ENCODE measurements at regions not wholly inside any gene's neighbourhood (a gene's known extent, or its start where the extent isn't known, plus 50 kb on each side); places are given as distances from the start of the nearest gene placed in this dataset.

DNA sequence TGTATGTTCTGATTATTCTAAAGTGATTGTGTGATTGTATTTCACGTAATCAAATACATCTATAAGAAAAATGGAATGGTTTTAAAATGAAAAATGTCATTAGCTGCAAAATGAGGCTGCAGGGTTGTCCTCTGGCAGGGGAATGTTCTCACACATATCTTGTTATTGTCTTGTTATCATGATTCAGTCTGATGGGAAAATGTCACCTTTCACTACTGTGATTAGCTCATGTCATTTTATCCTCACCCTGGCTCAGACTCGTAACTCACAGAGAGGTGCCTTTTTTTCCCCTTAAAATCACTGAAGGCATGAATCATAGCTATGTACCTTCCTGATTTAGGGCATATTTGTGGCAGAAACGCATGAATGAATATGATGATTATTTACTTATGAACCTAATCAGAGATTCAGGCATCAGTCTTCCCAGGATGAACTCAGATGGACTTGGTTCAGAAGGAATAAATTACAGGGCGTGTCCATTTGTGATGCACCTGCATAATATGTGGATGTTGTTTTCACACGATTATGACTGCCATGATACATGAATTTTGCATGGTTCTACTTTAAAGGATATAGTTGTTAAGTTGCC is 1339.2 kb downstream of the AACS start:
- Histone ChIP-seq H3K27me3 (ENCODE audit: insufficient read depth, low read length) (no peaks in the 10 kb centered on the region), H3K4me3 (ENCODE audit: low read length) (no peak overlapping the region), H3K9me3 (ENCODE audit: low read length) (no peaks in the 10 kb centered on the region), H3K36me3 (ENCODE audit: insufficient read depth, low read length) (no peaks in the 10 kb centered on the region), H2AFZ (ENCODE audit: low read depth, low read length) (no peak overlapping the region), H3K4me1 (ENCODE audit: insufficient read depth, low read length) (no peaks in the 10 kb centered on the region)

DNA sequence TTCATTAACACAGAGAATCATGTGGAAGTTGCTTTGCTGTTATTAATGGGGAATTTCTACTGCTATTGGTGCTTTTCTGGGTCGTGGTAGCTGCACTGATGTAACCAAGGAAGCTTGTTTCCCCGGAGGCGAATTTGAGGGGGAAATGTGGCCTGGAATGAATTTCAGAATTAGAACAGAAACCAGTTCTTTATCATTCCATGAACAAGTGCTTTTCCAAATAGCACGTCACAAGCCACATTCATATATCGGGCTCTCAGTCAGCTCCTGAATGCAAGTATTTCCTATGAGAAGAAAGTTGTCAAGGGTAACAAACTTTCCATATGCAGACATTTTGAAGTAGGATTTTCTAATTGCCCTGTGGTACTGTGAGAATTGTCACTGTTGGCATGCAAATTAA is 1353.2 kb downstream of the AACS start:
- Histone ChIP-seq H3K27me3 (ENCODE audit: insufficient read depth, low read length) (no peaks in the 10 kb centered on the region), H2AFZ (ENCODE audit: low read depth, low read length) (no peak overlapping the region), H3K4me3 (ENCODE audit: low read length) (no peak overlapping the region), H3K36me3 (ENCODE audit: insufficient read depth, low read length) (no peaks in the 10 kb centered on the region), H3K9me3 (ENCODE audit: low read length) (no peaks in the 10 kb centered on the region), H3K4me1 (ENCODE audit: insufficient read depth, low read length) (no peaks in the 10 kb centered on the region)

GRCh38 chr12:126419131-126419530 is 1353.9 kb downstream of the AACS start:
- Histone ChIP-seq H3K4me3 (ENCODE audit: low read length) (no peak overlapping the region), H2AFZ (ENCODE audit: low read depth, low read length) (no peak overlapping the region), H3K36me3 (ENCODE audit: insufficient read depth, low read length) (no peaks in the 10 kb centered on the region), H3K27me3 (ENCODE audit: insufficient read depth, low read length) (no peaks in the 10 kb centered on the region), H3K4me1 (ENCODE audit: insufficient read depth, low read length) (no peaks in the 10 kb centered on the region), H3K9me3 (ENCODE audit: low read length) (no peaks in the 10 kb centered on the region)

DNA sequence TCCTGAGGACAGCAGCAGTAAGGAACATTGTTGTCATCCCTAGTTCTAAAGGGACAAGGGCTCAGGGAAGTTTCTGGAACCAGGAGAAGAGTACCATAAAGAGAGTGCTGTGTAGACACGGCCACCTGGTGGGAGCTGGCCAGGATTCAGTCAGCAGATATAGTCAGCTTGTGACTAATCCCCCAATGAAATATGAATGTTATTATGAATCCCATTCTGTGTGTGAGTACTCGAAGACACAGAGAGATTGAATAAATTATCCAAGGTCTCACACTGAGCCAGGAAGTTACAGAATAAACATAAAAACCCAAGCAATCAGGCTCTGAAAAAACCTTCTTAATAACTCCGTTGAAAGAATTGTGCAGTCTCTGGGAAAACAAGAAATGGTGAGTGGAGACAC is 1359.5 kb downstream of the AACS start:
- Histone ChIP-seq H3K27me3 (ENCODE audit: insufficient read depth, low read length) (no peaks in the 10 kb centered on the region), H2AFZ (ENCODE audit: low read depth, low read length) (no peak overlapping the region), H3K4me3 (ENCODE audit: low read length) (no peak overlapping the region), H3K9me3 (ENCODE audit: low read length) (no peaks in the 10 kb centered on the region), H3K4me1 (ENCODE audit: insufficient read depth, low read length) (no peaks in the 10 kb centered on the region), H3K36me3 (ENCODE audit: insufficient read depth, low read length) (no peaks in the 10 kb centered on the region)

- Histone ChIP-seq H2AFZ (ENCODE audit: low read depth, low read length) (no peak overlapping the region), H3K36me3 (ENCODE audit: insufficient read depth, low read length) (no peaks in the 10 kb centered on the region), H3K9me3 (ENCODE audit: low read length) (no peaks in the 10 kb centered on the region), H3K4me3 (ENCODE audit: low read length) (no peak overlapping the region), H3K4me1 (ENCODE audit: insufficient read depth, low read length) (no peaks in the 10 kb centered on the region), H3K27me3 (ENCODE audit: insufficient read depth, low read length) (no peaks in the 10 kb centered on the region)
Observed at GRCh38 chr12:126425264-126425663, 1360.0 kb downstream of the AACS start.

DNA sequence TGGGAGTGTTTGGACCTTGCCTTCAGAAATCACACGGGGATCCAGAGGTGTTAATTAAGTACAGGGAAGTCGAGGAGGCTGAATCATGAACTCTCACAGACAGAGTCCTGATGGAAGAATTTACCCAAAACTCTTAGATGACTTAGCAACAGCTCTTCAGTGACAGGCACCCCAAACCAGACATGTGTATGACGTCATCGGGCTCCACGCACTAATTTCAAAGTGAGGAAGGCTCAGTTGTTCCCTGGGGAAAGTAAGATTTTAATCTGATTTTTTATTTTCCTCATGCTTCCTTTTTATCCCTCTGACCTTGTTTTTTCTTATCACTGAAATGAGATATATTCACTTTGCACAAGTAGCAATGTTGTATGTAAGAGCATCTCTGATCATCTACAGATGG is 1363.5 kb downstream of the AACS start:
- Histone ChIP-seq H3K9me3 (ENCODE audit: low read length) (no peaks in the 10 kb centered on the region), H3K36me3 (ENCODE audit: insufficient read depth, low read length) (no peaks in the 10 kb centered on the region), H3K4me3 (ENCODE audit: low read length) (no peak overlapping the region), H2AFZ (ENCODE audit: low read depth, low read length) (no peak overlapping the region), H3K4me1 (ENCODE audit: insufficient read depth, low read length) (no peaks in the 10 kb centered on the region), H3K27me3 (ENCODE audit: insufficient read depth, low read length) (no peaks in the 10 kb centered on the region)

DNA sequence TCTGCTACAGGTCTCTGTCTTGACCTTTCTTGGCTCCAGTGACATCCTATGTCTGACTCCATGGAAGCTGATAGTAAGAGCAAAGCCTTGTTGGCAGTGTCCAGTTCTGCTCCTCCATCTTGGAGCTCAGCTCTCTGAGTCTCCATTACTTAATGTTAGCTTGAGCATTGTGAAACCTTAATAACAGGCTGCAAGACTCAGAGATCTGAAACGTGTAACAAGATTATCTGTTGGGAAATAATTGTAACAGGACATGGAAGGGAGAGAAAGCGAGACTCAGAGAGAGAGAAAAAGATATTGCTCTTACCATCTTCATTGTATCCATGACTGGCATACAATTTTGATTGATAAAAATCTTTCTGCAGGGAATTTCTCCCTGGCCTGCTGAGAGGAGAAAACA is 1365.7 kb downstream of the AACS start:
- no peaks in the 10 kb centered on the region for H3K4me1 ChIP-seq (ENCODE audit: insufficient read depth, low read length)
- H3K36me3 ChIP-seq (ENCODE audit: insufficient read depth, low read length) = no peaks in the 10 kb centered on the region
- H3K4me3 ChIP-seq (ENCODE audit: low read length) = no peak overlapping the region
- H3K9me3 ChIP-seq (ENCODE audit: low read length) = no peaks in the 10 kb centered on the region
- H2AFZ ChIP-seq (ENCODE audit: low read depth, low read length) = no peak overlapping the region
- no peaks in the 10 kb centered on the region for H3K27me3 ChIP-seq (ENCODE audit: insufficient read depth, low read length)

GRCh38 chr12:126431767-126432166 is 1366.5 kb downstream of the AACS start:
- H2AFZ ChIP-seq (ENCODE audit: low read depth, low read length) = no peak overlapping the region
- H3K4me3 ChIP-seq (ENCODE audit: low read length) = no peak overlapping the region
- H3K27me3 ChIP-seq (ENCODE audit: insufficient read depth, low read length) = no peaks in the 10 kb centered on the region
- H3K36me3 ChIP-seq (ENCODE audit: insufficient read depth, low read length) = no peaks in the 10 kb centered on the region
- no peaks in the 10 kb centered on the region for H3K4me1 ChIP-seq (ENCODE audit: insufficient read depth, low read length)
- no peaks in the 10 kb centered on the region for H3K9me3 ChIP-seq (ENCODE audit: low read length)

DNA sequence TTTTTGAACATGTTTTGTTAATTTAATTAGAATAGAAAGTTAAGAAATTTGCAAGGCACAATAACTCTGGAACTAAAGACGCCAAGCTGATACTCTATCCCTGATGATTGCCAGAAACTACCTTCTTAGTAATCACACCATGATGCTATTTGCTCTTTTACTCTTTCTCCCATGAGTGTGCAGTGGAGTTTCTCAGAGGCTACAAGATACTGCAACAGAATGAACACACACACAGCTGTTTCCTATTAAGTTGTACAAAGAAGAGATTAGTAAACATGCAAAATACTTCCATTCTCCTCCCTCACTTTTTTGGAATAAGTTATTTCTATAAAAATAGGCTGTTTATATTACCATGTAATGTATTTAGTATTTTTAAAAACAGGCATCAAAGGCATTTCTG is 1367.5 kb downstream of the AACS start:
- H3K27me3 ChIP-seq (ENCODE audit: insufficient read depth, low read length) = no peaks in the 10 kb centered on the region
- no peaks in the 10 kb centered on the region for H3K9me3 ChIP-seq (ENCODE audit: low read length)
- H3K4me3 ChIP-seq (ENCODE audit: low read length) = no peak overlapping the region
- H2AFZ ChIP-seq (ENCODE audit: low read depth, low read length) = no peak overlapping the region
- no peaks in the 10 kb centered on the region for H3K36me3 ChIP-seq (ENCODE audit: insufficient read depth, low read length)
- no peaks in the 10 kb centered on the region for H3K4me1 ChIP-seq (ENCODE audit: insufficient read depth, low read length)

GRCh38 chr12:126434412-126434985 is 1369.3 kb downstream of the AACS start:
- H3K9me3 ChIP-seq (ENCODE audit: low read length) = no peaks in the 10 kb centered on the region
- no peak overlapping the region for H2AFZ ChIP-seq (ENCODE audit: low read depth, low read length)
- H3K27me3 ChIP-seq (ENCODE audit: insufficient read depth, low read length) = no peaks in the 10 kb centered on the region
- H3K4me1 ChIP-seq (ENCODE audit: insufficient read depth, low read length) = no peaks in the 10 kb centered on the region
- H3K4me3 ChIP-seq (ENCODE audit: low read length) = no peak overlapping the region
- H3K36me3 ChIP-seq (ENCODE audit: insufficient read depth, low read length) = no peaks in the 10 kb centered on the region

- Histone ChIP-seq H3K27me3 (ENCODE audit: insufficient read depth, low read length) (no peaks in the 10 kb centered on the region), H3K4me3 (ENCODE audit: low read length) (no peak overlapping the region), H2AFZ (ENCODE audit: low read depth, low read length) (no peak overlapping the region), H3K9me3 (ENCODE audit: low read length) (no peaks in the 10 kb centered on the region), H3K4me1 (ENCODE audit: insufficient read depth, low read length) (no peaks in the 10 kb centered on the region), H3K36me3 (ENCODE audit: insufficient read depth, low read length) (no peaks in the 10 kb centered on the region)
Observed at GRCh38 chr12:126436041-126436440, 1370.8 kb downstream of the AACS start.

GRCh38 chr12:126437934-126438333 is 1372.7 kb downstream of the AACS start:
- H2AFZ ChIP-seq (ENCODE audit: low read depth, low read length) = no peak overlapping the region
- no peaks in the 10 kb centered on the region for H3K36me3 ChIP-seq (ENCODE audit: insufficient read depth, low read length)
- no peaks in the 10 kb centered on the region for H3K4me1 ChIP-seq (ENCODE audit: insufficient read depth, low read length)
- H3K27me3 ChIP-seq (ENCODE audit: insufficient read depth, low read length) = no peaks in the 10 kb centered on the region
- no peaks in the 10 kb centered on the region for H3K9me3 ChIP-seq (ENCODE audit: low read length)
- H3K4me3 ChIP-seq (ENCODE audit: low read length) = no peak overlapping the region

DNA sequence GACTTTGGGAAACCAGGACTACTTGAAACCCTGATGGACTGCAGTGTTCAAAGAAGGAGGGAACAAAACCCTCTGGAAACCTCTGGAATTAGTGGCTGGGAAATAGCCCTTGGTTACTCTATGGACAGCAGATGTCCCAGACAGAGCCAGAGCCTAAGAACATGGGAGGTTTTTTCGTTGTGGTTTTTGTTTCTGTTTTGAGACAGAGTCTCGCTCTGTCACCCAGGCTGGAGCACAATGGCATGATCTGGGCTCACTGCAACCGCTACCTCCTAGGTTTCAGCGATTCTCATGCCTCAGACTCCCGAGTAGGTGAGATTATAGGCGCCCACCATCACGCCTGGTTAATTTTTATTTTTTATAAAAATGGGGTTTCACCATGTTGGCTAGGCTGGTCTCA is 1378.7 kb downstream of the AACS start:
- Histone ChIP-seq H3K4me1 (ENCODE audit: insufficient read depth, low read length) (no peaks in the 10 kb centered on the region), H3K36me3 (ENCODE audit: insufficient read depth, low read length) (no peaks in the 10 kb centered on the region), H3K4me3 (ENCODE audit: low read length) (no peak overlapping the region), H2AFZ (ENCODE audit: low read depth, low read length) (no peak overlapping the region), H3K27me3 (ENCODE audit: insufficient read depth, low read length) (no peaks in the 10 kb centered on the region), H3K9me3 (ENCODE audit: low read length) (no peaks in the 10 kb centered on the region)

DNA sequence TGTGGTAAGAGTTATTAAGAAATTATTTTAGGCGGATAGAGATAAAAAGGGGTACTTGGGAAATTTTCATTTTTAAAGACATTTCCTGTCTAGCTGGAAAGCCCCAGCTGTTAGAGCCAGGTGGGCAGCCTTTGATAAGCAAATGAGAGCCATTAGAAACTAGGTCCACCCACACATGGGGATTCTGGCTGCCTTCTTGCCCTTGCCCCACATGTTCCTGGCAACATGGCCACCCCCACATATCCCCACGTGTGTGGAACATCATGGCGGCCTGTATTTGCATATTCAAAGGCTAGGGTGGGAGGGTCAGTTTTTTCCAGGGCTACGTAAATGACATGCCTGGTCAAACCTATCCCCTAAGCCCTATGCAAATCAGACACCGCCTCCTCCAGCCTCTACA is 1382.1 kb downstream of the AACS start:
- Histone ChIP-seq H3K9me3 (ENCODE audit: low read length) (no peaks in the 10 kb centered on the region), H3K36me3 (ENCODE audit: insufficient read depth, low read length) (no peaks in the 10 kb centered on the region), H3K27me3 (ENCODE audit: insufficient read depth, low read length) (no peaks in the 10 kb centered on the region), H2AFZ (ENCODE audit: low read depth, low read length) (no peak overlapping the region), H3K4me1 (ENCODE audit: insufficient read depth, low read length) (no peaks in the 10 kb centered on the region), H3K4me3 (ENCODE audit: low read length) (no peak overlapping the region)
